ENCODE measurements at regions not wholly inside any gene's neighbourhood (a gene's known extent, or its start where the extent isn't known, plus 50 kb on each side); places are given as distances from the start of the nearest gene placed in this dataset.

- no peak for DNase-seq (ENCODE audit: extremely low spot score)
- POLR2A ChIA-PET = no interaction called here
- no peak for TF ChIP-seq CTCF (IDR thresholded peaks at IDR 0.05; ENCODE audit: control extremely low read depth, extremely low read depth, low read depth, missing control alignments)
- CTCF ChIA-PET = interaction anchor here (0.7 to 1.8 kb wide), 6 partner anchors 8 to 408 kb away, joined by 3 to 11 read pairs (median 5); no protein-coding TSS in a partner anchor
Measured at GRCh38 chr11:103671143-103671651, 365.2 kb upstream of the DDI1 start.

GRCh38 chr11:103673773-103674172 is 362.7 kb upstream of the DDI1 start:
- ChIA-PET CTCF (no interaction called here), POLR2A (no interaction called here)
- no peak for DNase-seq (ENCODE audit: extremely low spot score)
- no peak for TF ChIP-seq CTCF (IDR thresholded peaks at IDR 0.05; ENCODE audit: control extremely low read depth, extremely low read depth, low read depth, missing control alignments)

- ChIA-PET CTCF (interaction anchor here (1.2 kb wide), 1 partner anchor 16 kb away, joined by 3 read pairs; no protein-coding TSS in a partner anchor), POLR2A (no interaction called here)
- TF ChIP-seq CTCF (IDR thresholded peaks at IDR 0.05; ENCODE audit: control extremely low read depth, extremely low read depth, low read depth, missing control alignments) = no peak
- no peak for DNase-seq (ENCODE audit: extremely low spot score)
Measured at GRCh38 chr11:103676413-103676812, 360.0 kb upstream of the DDI1 start.

DNA sequence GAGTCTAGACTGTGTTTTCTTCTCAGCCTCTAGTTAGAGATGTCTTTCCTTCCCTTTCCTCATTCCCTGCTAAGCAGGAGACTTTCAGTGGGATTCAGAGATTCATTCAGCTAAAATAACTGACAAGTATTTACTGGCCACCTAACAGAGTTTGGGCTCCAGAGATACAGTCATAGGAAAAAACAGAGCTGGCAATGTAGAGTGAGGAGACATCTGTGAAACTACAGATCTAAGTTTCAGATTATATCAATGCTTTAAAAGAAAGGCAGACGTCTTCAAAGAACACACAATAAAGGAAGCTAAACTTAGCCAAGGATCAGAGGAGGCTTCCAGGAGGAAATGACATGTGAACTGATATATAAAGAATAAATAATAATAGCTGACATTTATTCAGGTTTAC is 355.6 kb upstream of the DDI1 start:
- no peak for TF ChIP-seq CTCF (IDR thresholded peaks at IDR 0.05; ENCODE audit: control extremely low read depth, extremely low read depth, low read depth, missing control alignments)
- CTCF ChIA-PET = interaction anchor here (1.9 to 4.6 kb wide), 3 partner anchors 9 to 12 kb away, joined by 6 to 36 read pairs (median 28); no protein-coding TSS in a partner anchor
- POLR2A ChIA-PET = no interaction called here
- DNase-seq (ENCODE audit: extremely low spot score) = no peak

GRCh38 chr11:103681855-103682254 is 354.6 kb upstream of the DDI1 start:
- ChIA-PET POLR2A (no interaction called here), CTCF (interaction anchor here (0.6 to 4.6 kb wide), 29 partner anchors 10 to 889 kb away, joined by 3 to 36 read pairs (median 3); no protein-coding TSS in a partner anchor)
- TF ChIP-seq CTCF (IDR thresholded peaks at IDR 0.05; ENCODE audit: control extremely low read depth, extremely low read depth, low read depth, missing control alignments) = no peak
- DNase-seq (ENCODE audit: extremely low spot score) = no peak

GRCh38 chr11:103682318-103683184 is 353.9 kb upstream of the DDI1 start:
- peak; percentile 77 for TF ChIP-seq CTCF (IDR thresholded peaks at IDR 0.05; ENCODE audit: control extremely low read depth, extremely low read depth, low read depth, missing control alignments)
- peak; percentile 36 for DNase-seq (ENCODE audit: extremely low spot score)
- CTCF ChIA-PET = interaction anchor here (0.6 to 4.6 kb wide), 32 partner anchors 10 to 889 kb away, joined by 3 to 36 read pairs (median 3); no protein-coding TSS in a partner anchor
- POLR2A ChIA-PET = no interaction called here
